ENCODE measurements at regions not wholly inside any gene's neighbourhood (a gene's known extent, or its start where the extent isn't known, plus 50 kb on each side); places are given as distances from the start of the nearest gene placed in this dataset.

GRCh38 chr15:93662162-93662885 is 569.0 kb upstream of the MCTP2 start:
- no peaks in the 10 kb centered on the region for H3K27me3 ChIP-seq (ENCODE audit: insufficient read depth, low read length, poor library complexity, severe bottlenecking)
- no peaks in the 10 kb centered on the region for H3K9me3 ChIP-seq (ENCODE audit: insufficient read depth, low read depth, low read length)
- no peak overlapping the region for H3K9ac ChIP-seq (ENCODE audit: low read depth, low read length, poor library complexity, severe bottlenecking)
- peaks cover 5% of the 10 kb centered on the region; the same call in 1 of the 2 replicates for H3K9me2 ChIP-seq (replicated peaks; ENCODE audit: low read depth, low read length)
- H3F3A ChIP-seq (ENCODE audit: low read depth), result no peaks in the 10 kb centered on the region
- no peaks in the 10 kb centered on the region for H3K4me1 ChIP-seq (ENCODE audit: insufficient read depth, low read length, poor library complexity, severe bottlenecking)
- H3K36me3 ChIP-seq (ENCODE audit: insufficient read depth, low read length), result no peaks in the 10 kb centered on the region
- no peak overlapping the region for H3K4me2 ChIP-seq (ENCODE audit: low read depth, low read length, poor library complexity, severe bottlenecking)
- no peaks in the 10 kb centered on the region for H4K20me1 ChIP-seq (ENCODE audit: insufficient read depth, low read length, poor library complexity, severe bottlenecking)
- H2AFZ ChIP-seq (ENCODE audit: low read length), result no peak overlapping the region
- no peak overlapping the region for H3K4me3 ChIP-seq (ENCODE audit: low read length, poor library complexity, severe bottlenecking)
- TF ChIP-seq, protein P1, sequence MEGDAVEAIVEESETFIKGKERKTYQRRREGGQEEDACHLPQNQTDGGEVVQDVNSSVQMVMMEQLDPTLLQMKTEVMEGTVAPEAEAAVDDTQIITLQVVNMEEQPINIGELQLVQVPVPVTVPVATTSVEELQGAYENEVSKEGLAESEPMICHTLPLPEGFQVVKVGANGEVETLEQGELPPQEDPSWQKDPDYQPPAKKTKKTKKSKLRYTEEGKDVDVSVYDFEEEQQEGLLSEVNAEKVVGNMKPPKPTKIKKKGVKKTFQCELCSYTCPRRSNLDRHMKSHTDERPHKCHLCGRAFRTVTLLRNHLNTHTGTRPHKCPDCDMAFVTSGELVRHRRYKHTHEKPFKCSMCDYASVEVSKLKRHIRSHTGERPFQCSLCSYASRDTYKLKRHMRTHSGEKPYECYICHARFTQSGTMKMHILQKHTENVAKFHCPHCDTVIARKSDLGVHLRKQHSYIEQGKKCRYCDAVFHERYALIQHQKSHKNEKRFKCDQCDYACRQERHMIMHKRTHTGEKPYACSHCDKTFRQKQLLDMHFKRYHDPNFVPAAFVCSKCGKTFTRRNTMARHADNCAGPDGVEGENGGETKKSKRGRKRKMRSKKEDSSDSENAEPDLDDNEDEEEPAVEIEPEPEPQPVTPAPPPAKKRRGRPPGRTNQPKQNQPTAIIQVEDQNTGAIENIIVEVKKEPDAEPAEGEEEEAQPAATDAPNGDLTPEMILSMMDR (conservative IDR thresholded peaks at IDR 0.05; ENCODE audit: low read length), result no peak
- no peak for TF ChIP-seq EZH2phosphoT487 (IDR thresholded peaks at IDR 0.05; ENCODE audit: borderline replicate concordance)
- H3K79me2 ChIP-seq (ENCODE audit: insufficient read depth, low read length), result no peaks in the 10 kb centered on the region

GRCh38 chr15:93658026-93658816 is 569.2 kb upstream of the RGMA start:
- H3K36me3 ChIP-seq (ENCODE audit: insufficient read depth, low read length), result no peaks in the 10 kb centered on the region
- TF ChIP-seq, protein P1 (conservative IDR thresholded peaks at IDR 0.05; ENCODE audit: low read length), result no peak
- no peak for TF ChIP-seq EZH2phosphoT487 (IDR thresholded peaks at IDR 0.05; ENCODE audit: borderline replicate concordance)
- no peaks in the 10 kb centered on the region for H3F3A ChIP-seq (ENCODE audit: low read depth)
- no peaks in the 10 kb centered on the region for H3K9me2 ChIP-seq (replicated peaks; ENCODE audit: low read depth, low read length)
- H3K79me2 ChIP-seq (ENCODE audit: insufficient read depth, low read length), result no peaks in the 10 kb centered on the region
- H3K4me3 ChIP-seq (ENCODE audit: low read length, poor library complexity, severe bottlenecking), result no peak overlapping the region
- no peaks in the 10 kb centered on the region for H3K4me1 ChIP-seq (ENCODE audit: insufficient read depth, low read length, poor library complexity, severe bottlenecking)
- H2AFZ ChIP-seq (ENCODE audit: low read length), result no peak overlapping the region
- no peak overlapping the region for H3K4me2 ChIP-seq (ENCODE audit: low read depth, low read length, poor library complexity, severe bottlenecking)
- H3K9ac ChIP-seq (ENCODE audit: low read depth, low read length, poor library complexity, severe bottlenecking), result no peak overlapping the region
- no peaks in the 10 kb centered on the region for H4K20me1 ChIP-seq (ENCODE audit: insufficient read depth, low read length, poor library complexity, severe bottlenecking)
- no peaks in the 10 kb centered on the region for H3K27me3 ChIP-seq (ENCODE audit: insufficient read depth, low read length, poor library complexity, severe bottlenecking)
- no peaks in the 10 kb centered on the region for H3K9me3 ChIP-seq (ENCODE audit: insufficient read depth, low read depth, low read length)

- Histone ChIP-seq H3K9ac (ENCODE audit: low read depth, low read length, poor library complexity, severe bottlenecking) (no peak overlapping the region), H3K4me3 (ENCODE audit: low read length, poor library complexity, severe bottlenecking) (no peak overlapping the region), H3K4me1 (ENCODE audit: insufficient read depth, low read length, poor library complexity, severe bottlenecking) (no peaks in the 10 kb centered on the region), H3K36me3 (ENCODE audit: insufficient read depth, low read length) (no peaks in the 10 kb centered on the region), H3K9me3 (ENCODE audit: insufficient read depth, low read depth, low read length) (no peaks in the 10 kb centered on the region), H3K27me3 (ENCODE audit: insufficient read depth, low read length, poor library complexity, severe bottlenecking) (no peaks in the 10 kb centered on the region), H3K4me2 (ENCODE audit: low read depth, low read length, poor library complexity, severe bottlenecking) (no peak overlapping the region), H4K20me1 (ENCODE audit: insufficient read depth, low read length, poor library complexity, severe bottlenecking) (no peaks in the 10 kb centered on the region), H3F3A (ENCODE audit: low read depth) (no peaks in the 10 kb centered on the region), H2AFZ (ENCODE audit: low read length) (no peak overlapping the region), H3K9me2 (replicated peaks; ENCODE audit: low read depth, low read length) (no peaks in the 10 kb centered on the region), H3K79me2 (ENCODE audit: insufficient read depth, low read length) (no peaks in the 10 kb centered on the region)
- TF ChIP-seq EZH2phosphoT487 (IDR thresholded peaks at IDR 0.05; ENCODE audit: borderline replicate concordance), result no peak
- TF ChIP-seq, protein P1 (conservative IDR thresholded peaks at IDR 0.05; ENCODE audit: low read length), result no peak
Observed at GRCh38 chr15:93656041-93656440, 567.0 kb upstream of the RGMA start.

Measured in Loucy (cell line).